GM12878 (cell line): ENCODE measurements at regions not wholly inside any gene's neighbourhood (a gene's known extent, or its start where the extent isn't known, plus 50 kb on each side); places are given as distances from the start of the nearest gene placed in this dataset.

Experiments used
- ATAC-seq: fragments of 200-7000 bp; cut with Tn5 transposase; 3 replicates; pipeline ENCODE4 v1.9.1; 2020; ENCODE audit warnings: mild to moderate bottlenecking, moderate library complexity
- BruUV-seq: library from RNA; stranded (reverse); fragments of 400-500 nt; replicated peaks from 2 replicates; lab custom pipeline; 2021; lab: Mats Ljungman, UMichigan
- CTCF ChIA-PET: fragments of 300-600 bp; sonication (Branson Sonifier 250); formaldehyde crosslinking; extraction: SDS; loops from one replicate; lab custom pipeline; 2021; ENCODE audit warnings: inconsistent platforms; lab: Yijun Ruan, JAX
- POLR2A ChIA-PET: fragments of 350-600 bp; formaldehyde crosslinking; extraction: SDS; loops from one replicate; lab custom pipeline; 2021; ENCODE audit warnings: inconsistent platforms; lab: Charles Lee
- RAD21 ChIA-PET: fragments of 300-600 bp; sonication (Branson Sonifier 250); formaldehyde crosslinking; loops from one replicate; lab custom pipeline; 2023; ENCODE audit warnings: antibody characterized with exemption; ENCODE audit not compliant: unreplicated experiment; lab: Charles Lee
- SMC1A ChIA-PET: fragments of 300-600 bp; sonication (Branson Sonifier 250); formaldehyde crosslinking; loops from one replicate; lab custom pipeline; 2023; ENCODE audit not compliant: unreplicated experiment, uncharacterized antibody; lab: Charles Lee
- DNase-seq: peaks from one replicate; pipeline ENCODE4 v3.0.0-alpha.2; 2011; ENCODE audit warnings: low read depth, low spot score
- FAIRE-seq: peaks from 3 replicates; lab custom pipeline; 2011; peaks lifted over from hg19 to GRCh38; lab: Jason Lieb, UNC
- H2AFZ ChIP-seq: 2 replicates; pipeline ENCODE4 v1.6.0; 2011; ENCODE audit warnings: low read depth, low read length, control low read depth; ENCODE audit not compliant: control insufficient read depth
- H3K27ac ChIP-seq: 2 replicates; pipeline ENCODE4 v1.5.1; 2011; ENCODE audit warnings: control low read depth; ENCODE audit not compliant: control insufficient read depth, insufficient read depth
- H3K27me3 ChIP-seq, 2 experiments: replicated peaks in 1 of 2; 2 replicates each; pipeline versions ENCODE4 v1.6.0 to v1.6.1; 2011; ENCODE audit warnings: low read length in 1 of 2; ENCODE audit not compliant: control insufficient read depth in 2 of 2, insufficient read depth in 2 of 2
- H3K36me3 ChIP-seq, 2 experiments: 2 replicates each; pipeline ENCODE4 v1.5.1; 2011; ENCODE audit warnings: low read length in 1 of 2; ENCODE audit not compliant: control insufficient read depth in 2 of 2, insufficient read depth in 2 of 2
- H3K4me1 ChIP-seq: 2 replicates; pipeline ENCODE4 v1.6.1; 2011; ENCODE audit warnings: mild to moderate bottlenecking, low read length, moderate library complexity, mixed read lengths; ENCODE audit not compliant: control insufficient read depth, insufficient read depth
- H3K4me2 ChIP-seq: 2 replicates; pipeline ENCODE4 v1.6.0; 2011; ENCODE audit warnings: control low read depth; ENCODE audit not compliant: control insufficient read depth, insufficient read depth
- H3K4me3 ChIP-seq: fragments of 200-600 bp; sonication (generic); 2 replicates; pipeline ENCODE4 v1.5.1; 2016
- H3K79me2 ChIP-seq: 2 replicates; pipeline ENCODE4 v1.6.0; 2011; ENCODE audit warnings: low read length; ENCODE audit not compliant: control insufficient read depth, insufficient read depth
- H3K9ac ChIP-seq: 2 replicates; pipeline ENCODE4 v1.8.0; 2011; ENCODE audit warnings: low read length, control low read depth, mixed read lengths; ENCODE audit not compliant: control insufficient read depth, insufficient read depth
- H3K9me3 ChIP-seq: replicated peaks from 3 replicates; pipeline ENCODE4 v1.5.1; 2011; ENCODE audit warnings: mild to moderate bottlenecking, low read length; ENCODE audit not compliant: control insufficient read depth, insufficient read depth
- H4K20me1 ChIP-seq: 2 replicates; pipeline ENCODE4 v1.6.0; 2011; ENCODE audit not compliant: control insufficient read depth, insufficient read depth
- EED ChIP-seq: sonication (generic); IDR thresholded peaks from 2 replicates; pipeline ENCODE4 v1.6.1; 2016; ENCODE audit warnings: antibody characterized with exemption, low read depth
- FOS ChIP-seq: IDR thresholded peaks from 3 replicates; pipeline ENCODE4 v1.6.1; 2011; ENCODE audit warnings: borderline replicate concordance; ENCODE audit not compliant: insufficient read length; ENCODE audit errors: extremely low read depth
- HDGF ChIP-seq: fragments of 450-650 bp; IDR thresholded peaks from 2 replicates; pipeline ENCODE4 v1.6.1; 2016; ENCODE audit warnings: antibody characterized with exemption
- KLF5 ChIP-seq: fragments of 450-650 bp; IDR thresholded peaks from 2 replicates; pipeline ENCODE4 v1.6.1; 2014; ENCODE audit warnings: mild to moderate bottlenecking; ENCODE audit not compliant: partially characterized antibody
- POLR2AphosphoS2 ChIP-seq: IDR thresholded peaks from 2 replicates; pipeline ENCODE4 v1.6.1; 2011; ENCODE audit warnings: low read depth, mild to moderate bottlenecking, low read length, improper control_type of control experiment, moderate library complexity
- POLR2AphosphoS5 ChIP-seq: IDR thresholded peaks from 2 replicates; pipeline ENCODE4 v1.6.1; 2011; ENCODE audit warnings: mild to moderate bottlenecking, low read length, inconsistent platforms
- POU2F2 ChIP-seq: IDR thresholded peaks from 3 replicates; pipeline ENCODE4 v1.6.1; 2011; ENCODE audit warnings: low read depth, mild to moderate bottlenecking, low read length, borderline replicate concordance
- TARDBP ChIP-seq: IDR thresholded peaks from 2 replicates; pipeline ENCODE4 v1.6.1; 2016; ENCODE audit warnings: borderline replicate concordance
- ZNF217 ChIP-seq: fragments of 450-650 bp; IDR thresholded peaks from 2 replicates; pipeline ENCODE4 v1.6.1; 2017; ENCODE audit warnings: antibody characterized with exemption, mild to moderate bottlenecking
- ZNF274 ChIP-seq: IDR thresholded peaks from one replicate; pipeline ENCODE4 v1.8.0; 2011; ENCODE audit not compliant: insufficient read length, insufficient read depth
- ZNF622 ChIP-seq: fragments of 450-650 bp; IDR thresholded peaks from 2 replicates; pipeline ENCODE4 v1.6.1; 2017; ENCODE audit warnings: mild to moderate bottlenecking, inconsistent platforms
- WGBS: methylation state at CpG from one replicate; pipeline ENCODE4 v1.1.6; 2016; ENCODE audit warnings: low lambda C conversion rate; ENCODE audit not compliant: insufficient replicate concordance, insufficient coverage; ENCODE audit errors: missing lambda C conversion rate; 5-methylcytosine and 5-hydroxymethylcytosine counted together
- in situ Hi-C: fragments of 300-500 bp; cut with MboI; formaldehyde crosslinking; loops from 9 replicates; pipeline ENCODE4 v1.14.3; 2018; ENCODE audit warnings: mixed read lengths
- intact Hi-C: fragments of 100-400 bp; cut with micrococcal nuclease; formaldehyde crosslinking; loops from one replicate; pipeline ENCODE4 v1.14.2; 2022; ENCODE audit not compliant: unreplicated experiment

- Histone ChIP-seq H3K4me1 (no peaks in the 10 kb centered on the region), H3K79me2 (no peaks in the 10 kb centered on the region), H4K20me1 (no peaks in the 10 kb centered on the region), H3K4me2 (no peak overlapping the region), H3K9ac (no peak overlapping the region), H3K27ac (no peak overlapping the region), H3K9me3 (no peaks in the 10 kb centered on the region), H2AFZ (no peak overlapping the region), H3K4me3 (no peak overlapping the region), H3K36me3 (no peaks in the 10 kb centered on the region), H3K27me3 (no peaks in the 10 kb centered on the region; a peak in 1 of 4 replicates)
- ChIA-PET SMC1A (interaction anchor here (1.7 to 2.8 kb wide), 2 partner anchors 510 to 523 kb away, joined by 4 to 14 read pairs; no protein-coding TSS in a partner anchor), RAD21 (interaction anchor here (0.8 to 1.1 kb wide), 2 partner anchors 509 to 511 kb away, joined by 3 read pairs; no protein-coding TSS in a partner anchor), CTCF (interaction anchor here (0.5 to 1.8 kb wide), 8 partner anchors 74 to 529 kb away, joined by 3 to 9 read pairs (median 4); no protein-coding TSS in a partner anchor), POLR2A (no interaction called here)
- DNase-seq (no peak), FAIRE-seq (no peak), ATAC-seq (peak; percentile 31)
- BruUV-seq: no TSS peak
- intact Hi-C loops (loop anchor here (2.0 to 5.0 kb wide), 2 partner anchors 509 to 1006 kb away; no protein-coding TSS in a partner anchor), in situ Hi-C loops (loop anchor here (5.0 kb wide), 1 partner anchor 506 kb away; no protein-coding TSS in a partner anchor)
- TF ChIP-seq POLR2AphosphoS5 (no peak), POU2F2 (no peak)
- 31% methylated on average over 10 of the region's 13 CpGs for WGBS
Measured at GRCh38 chr2:105576050-105576439, 168.7 kb upstream of the NCK2 start.

GRCh38 chr2:105575499-105576025, 169.2 kb upstream of the NCK2 start:
- Histone ChIP-seq H4K20me1 (no peaks in the 10 kb centered on the region), H3K4me3 (no peak overlapping the region), H3K9me3 (no peaks in the 10 kb centered on the region), H2AFZ (no peak overlapping the region), H3K9ac (no peak overlapping the region), H3K27ac (no peak overlapping the region), H3K27me3 (no peaks in the 10 kb centered on the region; a peak in 1 of 4 replicates), H3K4me2 (no peak overlapping the region), H3K36me3 (no peaks in the 10 kb centered on the region), H3K4me1 (no peaks in the 10 kb centered on the region), H3K79me2 (no peaks in the 10 kb centered on the region)
- 52% methylated on average over 9 of the region's 9 CpGs for WGBS
- no peak for TF ChIP-seq TARDBP
- no peak for TF ChIP-seq ZNF217
- no peak for TF ChIP-seq FOS
- no peak for TF ChIP-seq HDGF
- TF ChIP-seq KLF5: no peak
- TF ChIP-seq ZNF622: no peak
- TF ChIP-seq POLR2AphosphoS2: no peak
- no peak for TF ChIP-seq ZNF274
- no peak for TF ChIP-seq EED
- BruUV-seq: no TSS peak
- ChIA-PET CTCF (interaction anchor here (1.0 kb wide), 1 partner anchor 340 kb away, joined by 3 read pairs; no protein-coding TSS in a partner anchor), RAD21 (interaction anchor here (1.0 to 1.1 kb wide), 2 partner anchors 172 to 511 kb away, joined by 3 to 4 read pairs; no protein-coding TSS in a partner anchor), POLR2A (interaction anchor here (0.6 kb wide), 1 partner anchor 23 kb away, joined by 3 read pairs; no protein-coding TSS in a partner anchor), SMC1A (interaction anchor here (1.0 to 2.8 kb wide), 4 partner anchors 8 to 523 kb away, joined by 4 to 14 read pairs (median 6); no protein-coding TSS in a partner anchor)
- intact Hi-C loops: loop anchor here (2.0 to 5.0 kb wide), 2 partner anchors 509 to 1007 kb away; no protein-coding TSS in a partner anchor
- FAIRE-seq (no peak), DNase-seq (no peak), ATAC-seq (no peak)
- in situ Hi-C loops: loop anchor here (5.0 kb wide), 1 partner anchor 507 kb away; no protein-coding TSS in a partner anchor
